ENCODE measurements at regions not wholly inside any gene's neighbourhood (a gene's known extent, or its start where the extent isn't known, plus 50 kb on each side); places are given as distances from the start of the nearest gene placed in this dataset.

- TF ChIP-seq CTCF (conservative IDR thresholded peaks at IDR 0.05) (no peak), ZFX (IDR thresholded peaks at IDR 0.05) (no peak)
These were observed 84.4 kb upstream of the SRD5A2 start for GRCh38 chr2:31664949-31665724.

Measured in C4-2B (cell line).